Activated naive CD8-positive, alpha-beta T cell treated with anti-CD3 and anti-CD28 coated beads for 36 hours (primary cell): ENCODE measurements at regions not wholly inside any gene's neighbourhood (a gene's known extent, or its start where the extent isn't known, plus 50 kb on each side); places are given as distances from the start of the nearest gene placed in this dataset.
"Not testable (repeated sequence)": the region's sequence is repeated elsewhere in the genome, so short reads cannot be mapped to it uniquely, and the experiment has no call there.

Source experiments
- DNase-seq: peaks from one replicate; pipeline ENCODE4 v3.0.0; 2021
- H3K27ac Mint-ChIP-seq: one replicate; pipeline ENCODE4 v1.8.0; 2022; ENCODE audit warnings: mild to moderate bottlenecking, moderate library complexity, mixed read lengths
- H3K27me3 Mint-ChIP-seq: one replicate; pipeline ENCODE4 v1.8.0; 2022; ENCODE audit warnings: mild to moderate bottlenecking, mixed read lengths
- H3K36me3 Mint-ChIP-seq: one replicate; pipeline ENCODE4 v1.8.0; 2021; ENCODE audit warnings: mild to moderate bottlenecking, mixed read lengths
- H3K4me1 Mint-ChIP-seq: one replicate; pipeline ENCODE4 v1.8.0; 2021; ENCODE audit warnings: mixed read lengths
- H3K4me3 Mint-ChIP-seq: one replicate; pipeline ENCODE4 v1.8.0; 2022; ENCODE audit warnings: mild to moderate bottlenecking, moderate library complexity, mixed read lengths
- H3K9me3 Mint-ChIP-seq: one replicate; pipeline ENCODE4 v1.8.0; 2022; ENCODE audit warnings: mixed read lengths

GRCh38 chr5:37921452-37921851 lies 81.6 kb upstream of the GDNF start:
- Mint-ChIP-seq H3K36me3 (no peaks in the 10 kb centered on the region), H3K4me3 (no peak overlapping the region), H3K27me3 (peaks cover 10% of the 10 kb centered on the region), H3K4me1 (no peaks in the 10 kb centered on the region), H3K27ac (no peak overlapping the region), H3K9me3 (peaks cover 2% of the 10 kb centered on the region)
- no peak for DNase-seq

- DNase-seq, result no peak
- Mint-ChIP-seq H3K4me1 (no peaks in the 10 kb centered on the region), H3K4me3 (no peak overlapping the region), H3K9me3 (no peaks in the 10 kb centered on the region), H3K27ac (no peak overlapping the region), H3K27me3 (peaks cover 4% of the 10 kb centered on the region), H3K36me3 (no peaks in the 10 kb centered on the region)
These were observed 78.6 kb upstream of the GDNF start for GRCh38 chr5:37918424-37918823.

- H3K27me3 Mint-ChIP-seq, result peaks cover 8% of the 10 kb centered on the region
- no peak overlapping the region for H3K27ac Mint-ChIP-seq
- DNase-seq, result no peak
These were observed 76.7 kb upstream of the GDNF start for GRCh38 chr5:37916525-37916924.

GRCh38 chr5:37915097-37915736 lies 75.4 kb upstream of the GDNF start:
- no peaks in the 10 kb centered on the region for H3K36me3 Mint-ChIP-seq
- no peak overlapping the region for H3K27ac Mint-ChIP-seq

More at GRCh38 chr5:37916525-37916924, 76.7 kb upstream of the GDNF start:
- no peaks in the 10 kb centered on the region for H3K36me3 Mint-ChIP-seq
- no peaks in the 10 kb centered on the region for H3K4me1 Mint-ChIP-seq
- no peaks in the 10 kb centered on the region for H3K9me3 Mint-ChIP-seq
- no peak overlapping the region for H3K4me3 Mint-ChIP-seq

GRCh38 chr5:37909610-37910266 lies 69.9 kb upstream of the GDNF start:
- not testable (repeated sequence) for H3K4me3 Mint-ChIP-seq, H3K9me3 Mint-ChIP-seq, H3K27ac Mint-ChIP-seq, DNase-seq, H3K4me1 Mint-ChIP-seq, H3K36me3 Mint-ChIP-seq
- H3K27me3 Mint-ChIP-seq, result peaks cover 30% of the 10 kb centered on the region

More at GRCh38 chr5:37915097-37915736, 75.4 kb upstream of the GDNF start:
- DNase-seq, result no peak
- Mint-ChIP-seq H3K4me3 (no peak overlapping the region), H3K4me1 (no peaks in the 10 kb centered on the region), H3K9me3 (no peaks in the 10 kb centered on the region), H3K27me3 (peaks cover 21% of the 10 kb centered on the region)

- Mint-ChIP-seq H3K9me3 (peaks cover 7% of the 10 kb centered on the region), H3K4me1 (no peaks in the 10 kb centered on the region), H3K36me3 (no peaks in the 10 kb centered on the region), H3K4me3 (no peak overlapping the region), H3K27ac (no peak overlapping the region), H3K27me3 (peaks cover 21% of the 10 kb centered on the region)
- no peak for DNase-seq
These were observed 66.6 kb upstream of the GDNF start for GRCh38 chr5:37906416-37906815.

GRCh38 chr5:37905230-37905629 lies 65.4 kb upstream of the GDNF start:
- Mint-ChIP-seq H3K27ac (no peak overlapping the region), H3K4me3 (no peak overlapping the region), H3K9me3 (peaks cover 7% of the 10 kb centered on the region), H3K4me1 (no peaks in the 10 kb centered on the region), H3K36me3 (no peaks in the 10 kb centered on the region), H3K27me3 (peaks cover 9% of the 10 kb centered on the region)
- no peak for DNase-seq

- Mint-ChIP-seq H3K9me3 (peaks cover 7% of the 10 kb centered on the region), H3K4me3 (no peak overlapping the region), H3K4me1 (no peaks in the 10 kb centered on the region), H3K27me3 (no peaks in the 10 kb centered on the region), H3K36me3 (no peaks in the 10 kb centered on the region), H3K27ac (no peak overlapping the region)
- no peak for DNase-seq
These were observed 62.5 kb upstream of the GDNF start for GRCh38 chr5:37902323-37902722.

- no peaks in the 10 kb centered on the region for H3K36me3 Mint-ChIP-seq
- H3K4me3 Mint-ChIP-seq, result no peak overlapping the region
- no peaks in the 10 kb centered on the region for H3K4me1 Mint-ChIP-seq
- H3K27me3 Mint-ChIP-seq, result no peaks in the 10 kb centered on the region
- DNase-seq, result no peak
- no peak overlapping the region for H3K27ac Mint-ChIP-seq
- H3K9me3 Mint-ChIP-seq, result peaks cover 4% of the 10 kb centered on the region
These were observed 60.9 kb upstream of the GDNF start for GRCh38 chr5:37900692-37901091.

GRCh38 chr5:37899037-37899436 lies 59.2 kb upstream of the GDNF start:
- H3K27ac Mint-ChIP-seq, result no peak overlapping the region
- no peaks in the 10 kb centered on the region for H3K27me3 Mint-ChIP-seq

GRCh38 chr5:37896159-37896558 lies 56.3 kb upstream of the GDNF start:
- DNase-seq, result no peak
- no peak overlapping the region for H3K4me3 Mint-ChIP-seq
- no peaks in the 10 kb centered on the region for H3K27me3 Mint-ChIP-seq
- H3K4me1 Mint-ChIP-seq, result no peaks in the 10 kb centered on the region
- H3K9me3 Mint-ChIP-seq, result no peaks in the 10 kb centered on the region
- no peaks in the 10 kb centered on the region for H3K36me3 Mint-ChIP-seq
- H3K27ac Mint-ChIP-seq, result no peak overlapping the region

More at GRCh38 chr5:37899037-37899436, 59.2 kb upstream of the GDNF start:
- Mint-ChIP-seq H3K36me3 (no peaks in the 10 kb centered on the region), H3K4me3 (no peak overlapping the region), H3K4me1 (no peaks in the 10 kb centered on the region), H3K9me3 (peaks cover 3% of the 10 kb centered on the region)
- no peak for DNase-seq

GRCh38 chr5:37893434-37894134 lies 53.7 kb upstream of the GDNF start:
- H3K4me3 Mint-ChIP-seq, result no peak overlapping the region
- no peaks in the 10 kb centered on the region for H3K9me3 Mint-ChIP-seq
- no peak for DNase-seq
- H3K4me1 Mint-ChIP-seq, result no peaks in the 10 kb centered on the region
- no peak overlapping the region for H3K27ac Mint-ChIP-seq
- no peaks in the 10 kb centered on the region for H3K36me3 Mint-ChIP-seq
- no peaks in the 10 kb centered on the region for H3K27me3 Mint-ChIP-seq

GRCh38 chr5:37892586-37892985 lies 52.7 kb upstream of the GDNF start:
- no peaks in the 10 kb centered on the region for H3K36me3 Mint-ChIP-seq
- no peak overlapping the region for H3K4me3 Mint-ChIP-seq
- H3K27ac Mint-ChIP-seq, result no peak overlapping the region
- H3K9me3 Mint-ChIP-seq, result no peaks in the 10 kb centered on the region
- DNase-seq, result no peak
- no peaks in the 10 kb centered on the region for H3K4me1 Mint-ChIP-seq
- H3K27me3 Mint-ChIP-seq, result no peaks in the 10 kb centered on the region

- DNase-seq, result no peak
- H3K4me1 Mint-ChIP-seq, result no peaks in the 10 kb centered on the region
These were observed 52.0 kb upstream of the GDNF start for GRCh38 chr5:37891832-37892231.

GRCh38 chr5:37889612-37890317 lies 49.9 kb upstream of the GDNF start:
- Mint-ChIP-seq H3K36me3 (no peaks in the 10 kb centered on the region), H3K27ac (no peak overlapping the region), H3K4me3 (no peak overlapping the region), H3K4me1 (no peaks in the 10 kb centered on the region), H3K9me3 (peaks cover 1% of the 10 kb centered on the region), H3K27me3 (peaks cover 4% of the 10 kb centered on the region)
- no peak for DNase-seq

More at GRCh38 chr5:37891832-37892231, 52.0 kb upstream of the GDNF start:
- Mint-ChIP-seq H3K4me3 (no peak overlapping the region), H3K9me3 (no peaks in the 10 kb centered on the region), H3K27ac (no peak overlapping the region), H3K27me3 (no peaks in the 10 kb centered on the region), H3K36me3 (no peaks in the 10 kb centered on the region)
